Stimulated activated CD8-positive, alpha-beta memory T cell treated with anti-CD3 and anti-CD28 coated beads, Interleukin-12 subunit alpha, Interleukin-12 subunit beta, amount 100 ng/mL, for 1 hour (primary cell): ENCODE measurements at regions not wholly inside any gene's neighbourhood (a gene's known extent, or its start where the extent isn't known, plus 50 kb on each side); places are given as distances from the start of the nearest gene placed in this dataset.

ENCODE experiments used
- DNase-seq: peaks from one replicate; pipeline ENCODE4 v3.0.0-alpha.2; 2020; ENCODE audit warnings: low read depth

GRCh38 chr3:110813541-110813940, 258.1 kb upstream of the NECTIN3 start:
- no peak for DNase-seq

- no peak for DNase-seq
Observed at GRCh38 chr3:110814170-110815007, 257.2 kb upstream of the NECTIN3 start.

- DNase-seq = no peak
Observed at GRCh38 chr3:110815008-110815583, 256.5 kb upstream of the NECTIN3 start.

GRCh38 chr3:110816008-110816407, 255.6 kb upstream of the NECTIN3 start:
- no peak for DNase-seq

- DNase-seq = no peak
Observed at GRCh38 chr3:110821586-110821985, 250.0 kb upstream of the NECTIN3 start.

- DNase-seq = no peak
Observed at GRCh38 chr3:110822971-110823370, 248.6 kb upstream of the NECTIN3 start.

GRCh38 chr3:110846971-110847370, 224.6 kb upstream of the NECTIN3 start:
- no peak for DNase-seq

GRCh38 chr3:110849064-110849463, 222.6 kb upstream of the NECTIN3 start:
- DNase-seq = no peak

GRCh38 chr3:110851736-110852135, 219.9 kb upstream of the NECTIN3 start:
- DNase-seq = no peak

GRCh38 chr3:110855207-110855606, 216.4 kb upstream of the NECTIN3 start:
- no peak for DNase-seq

- no peak for DNase-seq
Observed at GRCh38 chr3:110856916-110857315, 214.7 kb upstream of the NECTIN3 start.

- no peak for DNase-seq
Observed at GRCh38 chr3:110858549-110858948, 213.1 kb upstream of the NECTIN3 start.

- no peak for DNase-seq
Observed at GRCh38 chr3:110859336-110859735, 212.3 kb upstream of the NECTIN3 start.

- no peak for DNase-seq
Observed at GRCh38 chr3:110859993-110860392, 211.6 kb upstream of the NECTIN3 start.

- DNase-seq = no peak
Observed at GRCh38 chr3:110865934-110866333, 205.7 kb upstream of the NECTIN3 start.

- DNase-seq = no peak
Observed at GRCh38 chr3:110868106-110868505, 203.5 kb upstream of the NECTIN3 start.

GRCh38 chr3:110869736-110870135, 201.9 kb upstream of the NECTIN3 start:
- DNase-seq = no peak

GRCh38 chr3:110871869-110872268, 199.7 kb upstream of the NECTIN3 start:
- DNase-seq = no peak

- DNase-seq = no peak
Observed at GRCh38 chr3:110878692-110879091, 192.9 kb upstream of the NECTIN3 start.

- no peak for DNase-seq
Observed at GRCh38 chr3:110881069-110881468, 190.5 kb upstream of the NECTIN3 start.

- no peak for DNase-seq
Observed at GRCh38 chr3:110886222-110886893, 185.3 kb upstream of the NECTIN3 start.

- no peak for DNase-seq
Observed at GRCh38 chr3:110887176-110887575, 184.4 kb upstream of the NECTIN3 start.
